IMR-90 (cell line): ENCODE measurements at regions not wholly inside any gene's neighbourhood (a gene's known extent, or its start where the extent isn't known, plus 50 kb on each side); places are given as distances from the start of the nearest gene placed in this dataset.

Experiments
- ATAC-seq: fragments of 200-7000 bp; cut with Tn5 transposase; 2 replicates; pipeline ENCODE4 v1.9.1; 2020; ENCODE audit warnings: low read depth, mild to moderate bottlenecking, moderate library complexity
- BruUV-seq: library from RNA; stranded (reverse); fragments of 400-500 nt; replicated peaks from 2 replicates; lab custom pipeline; 2021; lab: Mats Ljungman, UMichigan
- CTCF ChIA-PET: fragments of 300-600 bp; formaldehyde crosslinking; extraction: SDS; loops from one replicate; lab custom pipeline; 2021; ENCODE audit warnings: antibody characterized with exemption; lab: Yijun Ruan, JAX
- POLR2A ChIA-PET: fragments of 300-600 bp; sonication (Branson Sonifier 250); formaldehyde crosslinking; loops from one replicate; lab custom pipeline; 2022; ENCODE audit warnings: antibody characterized with exemption; ENCODE audit not compliant: unreplicated experiment; lab: Charles Lee
- DNase-seq: peaks from one replicate; pipeline ENCODE4 v3.0.0; 2013
- H2AFZ ChIP-seq: replicated peaks from 2 replicates; pipeline ENCODE3; 2013; ENCODE audit warnings: low read length, mild to moderate bottlenecking; ENCODE audit not compliant: poor library complexity
- H2AK5ac ChIP-seq: 2 replicates; pipeline ENCODE4 v1.6.1; 2013; ENCODE audit warnings: low read depth, low read length, inconsistent platforms
- H2AK9ac ChIP-seq: replicated peaks from 2 replicates; pipeline ENCODE3; 2013; ENCODE audit warnings: mild to moderate bottlenecking, low read depth, low read length, moderate library complexity; ENCODE audit not compliant: poor library complexity
- H2BK120ac ChIP-seq: 2 replicates; pipeline ENCODE4 v1.6.1; 2013; ENCODE audit warnings: low read depth, low read length, inconsistent platforms
- H2BK15ac ChIP-seq: 3 replicates; pipeline ENCODE4 v1.6.1; 2013; ENCODE audit warnings: low read depth, low read length, inconsistent platforms
- H2BK20ac ChIP-seq: 2 replicates; pipeline ENCODE4 v1.6.1; 2013; ENCODE audit warnings: low read depth, mild to moderate bottlenecking, inconsistent platforms, low read length, moderate library complexity
- H2BK5ac ChIP-seq: 2 replicates; pipeline ENCODE4 v1.6.1; 2013; ENCODE audit warnings: mild to moderate bottlenecking, low read depth, low read length, inconsistent platforms; ENCODE audit not compliant: poor library complexity, severe bottlenecking
- H3K14ac ChIP-seq: replicated peaks from 2 replicates; pipeline ENCODE4 v1.6.1; 2013; ENCODE audit warnings: low read depth, low read length, inconsistent platforms
- H3K18ac ChIP-seq: 2 replicates; pipeline ENCODE4 v1.6.1; 2013; ENCODE audit warnings: low read depth, low read length, control low read depth
- H3K23ac ChIP-seq: 2 replicates; pipeline ENCODE4 v1.6.1; 2013; ENCODE audit warnings: low read depth, low read length, inconsistent platforms
- H3K27ac ChIP-seq: 2 replicates; pipeline ENCODE4 v1.5.1; 2013; ENCODE audit warnings: mild to moderate bottlenecking, control low read depth, low read length; ENCODE audit not compliant: insufficient read depth
- H3K27me3 ChIP-seq: 2 replicates; pipeline ENCODE4 v1.6.1; 2013; ENCODE audit warnings: low read length; ENCODE audit not compliant: control insufficient read depth, insufficient read depth
- H3K36me3 ChIP-seq: 2 replicates; pipeline ENCODE4 v1.6.1; 2013; ENCODE audit warnings: low read length, mixed read lengths; ENCODE audit not compliant: control insufficient read depth, insufficient read depth
- H3K4ac ChIP-seq: 2 replicates; pipeline ENCODE4 v1.6.1; 2013; ENCODE audit warnings: low read depth, low read length, inconsistent platforms
- H3K4me1 ChIP-seq: 2 replicates; pipeline ENCODE4 v1.6.1; 2013; ENCODE audit warnings: low read length, mixed read lengths; ENCODE audit not compliant: control insufficient read depth, insufficient read depth
- H3K4me2 ChIP-seq: 2 replicates; pipeline ENCODE4 v1.6.1; 2013; ENCODE audit warnings: low read depth, mild to moderate bottlenecking, control low read depth, low read length, moderate library complexity
- H3K4me3 ChIP-seq: 2 replicates; pipeline ENCODE4 v1.5.1; 2013; ENCODE audit warnings: low read depth, mild to moderate bottlenecking, control low read depth, low read length, moderate library complexity; ENCODE audit not compliant: insufficient read depth
- H3K56ac ChIP-seq: 2 replicates; pipeline ENCODE4 v1.6.1; 2013; ENCODE audit warnings: low read length, inconsistent platforms; ENCODE audit not compliant: insufficient read depth; ENCODE audit errors: extremely low read depth
- H3K79me1 ChIP-seq, 2 experiments: 2 replicates each; pipeline ENCODE4 v1.6.1; 2013; ENCODE audit warnings: low read length in 2 of 2, inconsistent platforms in 1 of 2, low read depth in 1 of 2
- H3K9ac ChIP-seq: 2 replicates; pipeline ENCODE4 v1.6.1; 2013; ENCODE audit warnings: low read depth, low read length, control low read depth
- H3K9me1 ChIP-seq: 2 replicates; pipeline ENCODE4 v1.6.1; 2013; ENCODE audit warnings: low read length, inconsistent platforms; ENCODE audit not compliant: insufficient read depth
- H3K9me3 ChIP-seq: 2 replicates; pipeline ENCODE4 v1.6.1; 2013; ENCODE audit warnings: low read length; ENCODE audit not compliant: control insufficient read depth, insufficient read depth
- H4K20me1 ChIP-seq: 2 replicates; pipeline ENCODE4 v1.6.1; 2013; ENCODE audit warnings: low read length, inconsistent platforms; ENCODE audit not compliant: insufficient read depth
- H4K5ac ChIP-seq: 2 replicates; pipeline ENCODE4 v1.6.1; 2013; ENCODE audit warnings: mild to moderate bottlenecking, low read depth, low read length, control low read depth
- H4K8ac ChIP-seq, 2 experiments: 2 replicates each; pipeline ENCODE4 v1.6.1; 2013; ENCODE audit warnings: low read depth in 2 of 2, low read length in 2 of 2, control low read depth in 1 of 2, inconsistent platforms in 1 of 2
- H4K91ac ChIP-seq: 2 replicates; pipeline ENCODE4 v1.6.1; 2013; ENCODE audit warnings: low read depth, low read length, inconsistent platforms; ENCODE audit not compliant: insufficient read depth
- BHLHE40 ChIP-seq: fragments of 150-350 bp; IDR thresholded peaks from 2 replicates; pipeline ENCODE4 v1.6.1; 2016; ENCODE audit warnings: mild to moderate bottlenecking, low read depth, low read length
- CEBPB ChIP-seq: IDR thresholded peaks from 2 replicates; pipeline ENCODE4 v1.6.1; 2012; ENCODE audit warnings: low read depth, low read length, improper control_type of control experiment
- CHD1 ChIP-seq: IDR thresholded peaks from 2 replicates; pipeline ENCODE4 v1.6.1; 2012; ENCODE audit warnings: low read depth, low read length, improper control_type of control experiment
- ELK1 ChIP-seq: fragments of 150-350 bp; IDR thresholded peaks from 2 replicates; pipeline ENCODE4 v1.6.1; 2016; ENCODE audit warnings: low read depth, mild to moderate bottlenecking, low read length, moderate library complexity, borderline replicate concordance
- FOS ChIP-seq: fragments of 150-350 bp; IDR thresholded peaks from 2 replicates; pipeline ENCODE4 v1.6.1; 2016; ENCODE audit warnings: low read depth, low read length
- MAFK ChIP-seq: IDR thresholded peaks from 2 replicates; pipeline ENCODE4 v1.6.1; 2012; ENCODE audit warnings: low read depth, low read length, improper control_type of control experiment
- MAZ ChIP-seq: IDR thresholded peaks from 2 replicates; pipeline ENCODE4 v1.6.1; 2012; ENCODE audit warnings: low read depth, mild to moderate bottlenecking, low read length, improper control_type of control experiment, moderate library complexity, borderline replicate concordance
- MXI1 ChIP-seq: IDR thresholded peaks from 2 replicates; pipeline ENCODE4 v1.6.1; 2012; ENCODE audit warnings: low read depth, mild to moderate bottlenecking, low read length, moderate library complexity, borderline replicate concordance
- NFE2L2 ChIP-seq: fragments of 150-350 bp; IDR thresholded peaks from 2 replicates; pipeline ENCODE4 v1.6.1; 2016; ENCODE audit warnings: low read depth, mild to moderate bottlenecking, low read length
- POLR2A ChIP-seq: IDR thresholded peaks from 2 replicates; pipeline ENCODE4 v1.6.1; 2012; ENCODE audit warnings: mild to moderate bottlenecking, low read depth, low read length
- RAD21 ChIP-seq: IDR thresholded peaks from 2 replicates; pipeline ENCODE4 v1.6.1; 2012; ENCODE audit warnings: low read length, improper control_type of control experiment
- RCOR1 ChIP-seq: IDR thresholded peaks from 2 replicates; pipeline ENCODE4 v1.6.1; 2012; ENCODE audit warnings: mild to moderate bottlenecking, low read length, improper control_type of control experiment; ENCODE audit not compliant: insufficient replicate concordance
- RFX5 ChIP-seq: IDR thresholded peaks from 2 replicates; pipeline ENCODE4 v1.8.0; 2012; ENCODE audit warnings: low read depth, mild to moderate bottlenecking, low read length, moderate library complexity
- SMC3 ChIP-seq: fragments of 150-350 bp; IDR thresholded peaks from 2 replicates; pipeline ENCODE4 v1.6.1; 2016; ENCODE audit warnings: low read depth, mild to moderate bottlenecking, antibody characterized with exemption, low read length, moderate library complexity
- USF2 ChIP-seq: fragments of 150-350 bp; IDR thresholded peaks from 2 replicates; pipeline ENCODE4 v1.6.1; 2017; ENCODE audit warnings: mild to moderate bottlenecking, antibody characterized with exemption, low read length, low read depth
- WGBS, 2 experiments: methylation state at CpG; one replicate each; pipeline versions ENCODE4 v1.1.5 to v1.1.7; 2013; ENCODE audit warnings: missing lambda C conversion rate in 2 of 2; ENCODE audit not compliant: insufficient read length in 1 of 2; ENCODE audit errors: extremely low coverage in 2 of 2; 5-methylcytosine and 5-hydroxymethylcytosine counted together
- dilution Hi-C: fragments of 300-500 bp; cut with HindIII; formaldehyde crosslinking; loops from one replicate; pipeline ENCODE4 v1.14.3; 2018; ENCODE audit warnings: low sequenced_read_pairs; ENCODE audit not compliant: unreplicated experiment
- in situ Hi-C: fragments of 300-500 bp; cut with MboI; formaldehyde crosslinking; loops from 3 replicates; pipeline ENCODE4 v1.14.3; 2019; ENCODE audit warnings: low sequenced_read_pairs, inconsistent platforms, mixed read lengths
- intact Hi-C: fragments of 100-400 bp; cut with micrococcal nuclease; formaldehyde crosslinking; loops from 2 replicates; pipeline ENCODE4 v1.10.0; 2022
- TF ChIP-seq, protein P1 (sequence below): conservative IDR thresholded peaks from 2 replicates; pipeline ENCODE4 v1.5.1; 2012; ENCODE audit warnings: mild to moderate bottlenecking, low read depth, low read length, improper control_type of control experiment

DNA sequence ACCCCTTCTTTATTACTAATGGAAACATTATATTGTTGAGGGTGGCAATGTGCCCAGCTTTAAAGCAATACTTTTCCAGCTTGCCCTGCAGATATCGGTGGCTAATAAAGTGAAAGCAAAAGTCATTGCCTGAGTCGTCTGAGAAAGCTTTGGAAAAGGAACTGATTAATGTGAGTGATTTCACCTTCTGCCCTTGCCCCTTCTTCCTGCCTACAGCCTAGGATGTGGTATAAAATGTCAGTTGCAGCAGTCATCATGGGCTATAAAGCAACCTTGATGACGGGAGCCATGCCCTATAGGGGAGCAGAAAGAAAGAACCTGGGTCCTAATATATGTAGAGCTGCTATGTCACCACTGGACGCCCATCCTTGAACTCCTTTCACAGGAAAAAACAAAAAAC lies 132.4 kb upstream of the USP9X start:
- H3K27me3 ChIP-seq: no peaks in the 10 kb centered on the region
- H3K18ac ChIP-seq: no peak overlapping the region; the same call in 1 of the 2 replicates
- WGBS, 2 experiments: no CpG with 5 or more reads among the region's 4 CpGs
- no peak overlapping the region for H3K27ac ChIP-seq
- H2BK20ac ChIP-seq: 0 out of 2 replicates have a peak overlapping the region, but pooled peaks have one; percentile 2
- no peak overlapping the region for H4K91ac ChIP-seq
- intact Hi-C loops (no loop called here), in situ Hi-C loops (no loop called here), dilution Hi-C loops (no loop called here)
- no peaks in the 10 kb centered on the region for H4K20me1 ChIP-seq
- H3K9me3 ChIP-seq: no peaks in the 10 kb centered on the region
- no peak overlapping the region for H3K56ac ChIP-seq
- no peak overlapping the region for H3K23ac ChIP-seq
- TF ChIP-seq USF2 (no peak), ELK1 (no peak), NFE2L2 (no peak), RFX5 (no peak), BHLHE40 (no peak), RAD21 (no peak), RCOR1 (no peak), SMC3 (no peak), FOS (no peak), MXI1 (no peak), MAFK (no peak), POLR2A (no peak), MAZ (no peak), CEBPB (no peak), CHD1 (no peak)
- TF ChIP-seq, protein P1, sequence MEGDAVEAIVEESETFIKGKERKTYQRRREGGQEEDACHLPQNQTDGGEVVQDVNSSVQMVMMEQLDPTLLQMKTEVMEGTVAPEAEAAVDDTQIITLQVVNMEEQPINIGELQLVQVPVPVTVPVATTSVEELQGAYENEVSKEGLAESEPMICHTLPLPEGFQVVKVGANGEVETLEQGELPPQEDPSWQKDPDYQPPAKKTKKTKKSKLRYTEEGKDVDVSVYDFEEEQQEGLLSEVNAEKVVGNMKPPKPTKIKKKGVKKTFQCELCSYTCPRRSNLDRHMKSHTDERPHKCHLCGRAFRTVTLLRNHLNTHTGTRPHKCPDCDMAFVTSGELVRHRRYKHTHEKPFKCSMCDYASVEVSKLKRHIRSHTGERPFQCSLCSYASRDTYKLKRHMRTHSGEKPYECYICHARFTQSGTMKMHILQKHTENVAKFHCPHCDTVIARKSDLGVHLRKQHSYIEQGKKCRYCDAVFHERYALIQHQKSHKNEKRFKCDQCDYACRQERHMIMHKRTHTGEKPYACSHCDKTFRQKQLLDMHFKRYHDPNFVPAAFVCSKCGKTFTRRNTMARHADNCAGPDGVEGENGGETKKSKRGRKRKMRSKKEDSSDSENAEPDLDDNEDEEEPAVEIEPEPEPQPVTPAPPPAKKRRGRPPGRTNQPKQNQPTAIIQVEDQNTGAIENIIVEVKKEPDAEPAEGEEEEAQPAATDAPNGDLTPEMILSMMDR: no peak
- H3K4me2 ChIP-seq: peak overlapping the region; percentile 81
- no peak overlapping the region for H2BK5ac ChIP-seq
- H4K8ac ChIP-seq: peak overlapping the region in 1 of 2 experiments; percentile 62; a peak in 1 of 4 replicates
- no peak overlapping the region for H3K4ac ChIP-seq
- H2BK120ac ChIP-seq: no peak overlapping the region
- H2AFZ ChIP-seq: no peak overlapping the region
- CTCF ChIA-PET: interaction anchor here (0.5 to 0.6 kb wide), 2 partner anchors 17 to 54 kb away, joined by 4 to 5 read pairs; no protein-coding TSS in a partner anchor
- H3K79me1 ChIP-seq: no peaks in the 10 kb centered on the region
- DNase-seq (peak; percentile 18), ATAC-seq (no peak)
- H2BK15ac ChIP-seq: no peak overlapping the region
- H3K36me3 ChIP-seq: no peaks in the 10 kb centered on the region
- no peak overlapping the region for H2AK9ac ChIP-seq
- peak overlapping the region; percentile 39; the same call in 1 of the 2 replicates for H3K4me3 ChIP-seq
- H3K9ac ChIP-seq: peak overlapping the region; percentile 73
- H4K5ac ChIP-seq: no peak overlapping the region; the same call in 1 of the 2 replicates
- no peak overlapping the region for H3K14ac ChIP-seq
- no peak overlapping the region for H2AK5ac ChIP-seq
- POLR2A ChIA-PET: no interaction called here
- H3K4me1 ChIP-seq: no peaks in the 10 kb centered on the region
- no peaks in the 10 kb centered on the region for H3K9me1 ChIP-seq
- BruUV-seq: no TSS peak
